Esophagus muscularis mucosa (tissue), 3 donors: ENCODE measurements at regions not wholly inside any gene's neighbourhood (a gene's known extent, or its start where the extent isn't known, plus 50 kb on each side); places are given as distances from the start of the nearest gene placed in this dataset.

Experiments
- CTCF ChIP-seq, 3 experiments: fragments of 200-600 bp in 2 of 3; fragments of 450-650 bp in 1 of 3; sonication (generic) in 2 of 3; IDR thresholded peaks; one replicate each; pipeline ENCODE4 v1.5.1; 2017 to 2019; ENCODE audit warnings: antibody characterized with exemption in 3 of 3, mild to moderate bottlenecking in 2 of 3, moderate library complexity in 1 of 3
- POLR2A ChIP-seq: fragments of 450-650 bp; IDR thresholded peaks from one replicate; pipeline ENCODE4 v1.6.1; 2017; ENCODE audit warnings: antibody characterized with exemption, moderate library complexity, mild to moderate bottlenecking, low read depth

GRCh38 chr20:40930561-40930960 is 98.1 kb upstream of the TOP1 start:
- TF ChIP-seq POLR2A (no peak), CTCF (IDR thresholded peaks at IDR 0.05) (no peak)
